ENCODE measurements at regions not wholly inside any gene's neighbourhood (a gene's known extent, or its start where the extent isn't known, plus 50 kb on each side); places are given as distances from the start of the nearest gene placed in this dataset.

GRCh38 chr4:137623013-137623412 is 90.7 kb upstream of the PCDH18 start:
- TF ChIP-seq CTCF (IDR thresholded peaks at IDR 0.05; ENCODE audit: insufficient read depth, low read length) (no peak), POLR2AphosphoS5 (IDR thresholded peaks at IDR 0.05; ENCODE audit: low read depth) (no peak)
